ENCODE measurements at regions not wholly inside any gene's neighbourhood (a gene's known extent, or its start where the extent isn't known, plus 50 kb on each side); places are given as distances from the start of the nearest gene placed in this dataset.

- TF ChIP-seq, protein P1, sequence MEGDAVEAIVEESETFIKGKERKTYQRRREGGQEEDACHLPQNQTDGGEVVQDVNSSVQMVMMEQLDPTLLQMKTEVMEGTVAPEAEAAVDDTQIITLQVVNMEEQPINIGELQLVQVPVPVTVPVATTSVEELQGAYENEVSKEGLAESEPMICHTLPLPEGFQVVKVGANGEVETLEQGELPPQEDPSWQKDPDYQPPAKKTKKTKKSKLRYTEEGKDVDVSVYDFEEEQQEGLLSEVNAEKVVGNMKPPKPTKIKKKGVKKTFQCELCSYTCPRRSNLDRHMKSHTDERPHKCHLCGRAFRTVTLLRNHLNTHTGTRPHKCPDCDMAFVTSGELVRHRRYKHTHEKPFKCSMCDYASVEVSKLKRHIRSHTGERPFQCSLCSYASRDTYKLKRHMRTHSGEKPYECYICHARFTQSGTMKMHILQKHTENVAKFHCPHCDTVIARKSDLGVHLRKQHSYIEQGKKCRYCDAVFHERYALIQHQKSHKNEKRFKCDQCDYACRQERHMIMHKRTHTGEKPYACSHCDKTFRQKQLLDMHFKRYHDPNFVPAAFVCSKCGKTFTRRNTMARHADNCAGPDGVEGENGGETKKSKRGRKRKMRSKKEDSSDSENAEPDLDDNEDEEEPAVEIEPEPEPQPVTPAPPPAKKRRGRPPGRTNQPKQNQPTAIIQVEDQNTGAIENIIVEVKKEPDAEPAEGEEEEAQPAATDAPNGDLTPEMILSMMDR (IDR thresholded peaks at IDR 0.05), result no peak
- no peak for TF ChIP-seq POLR2AphosphoS5 (IDR thresholded peaks at IDR 0.05)
These were observed 224.8 kb downstream of the DACT1 start for GRCh38 chr14:58862416-58863160.

Measured in prostate gland (tissue), 2 donors.